Prostate gland (tissue), 2 donors: ENCODE measurements at regions not wholly inside any gene's neighbourhood (a gene's known extent, or its start where the extent isn't known, plus 50 kb on each side); places are given as distances from the start of the nearest gene placed in this dataset.

Source experiments
- CTCF ChIP-seq, 4 experiments: fragments of 200-600 bp in 2 of 4; fragments of 450-650 bp in 2 of 4; sonication (generic) in 2 of 4; IDR thresholded peaks; 1 replicate in 3 of 4; 2 replicates in 1 of 4; pipeline ENCODE4 v1.5.1; 2016 to 2019; ENCODE audit warnings: antibody characterized with exemption in 4 of 4, mild to moderate bottlenecking in 2 of 4, moderate library complexity in 2 of 4
- POLR2A ChIP-seq: fragments of 450-650 bp; IDR thresholded peaks from one replicate; pipeline ENCODE4 v1.6.1; 2016; ENCODE audit warnings: antibody characterized with exemption, mild to moderate bottlenecking
- POLR2AphosphoS5 ChIP-seq: sonication (generic); formaldehyde crosslinking; IDR thresholded peaks from one replicate; pipeline ENCODE4 v1.6.1; 2017; ENCODE audit warnings: antibody characterized with exemption

- no peak for TF ChIP-seq CTCF (IDR thresholded peaks at IDR 0.05)
- no peak for TF ChIP-seq POLR2A
- no peak for TF ChIP-seq POLR2AphosphoS5
Observed at GRCh38 chr7:81233208-81233940, 314.5 kb upstream of the SEMA3C start.
